ENCODE measurements at regions not wholly inside any gene's neighbourhood (a gene's known extent, or its start where the extent isn't known, plus 50 kb on each side); places are given as distances from the start of the nearest gene placed in this dataset.

DNA sequence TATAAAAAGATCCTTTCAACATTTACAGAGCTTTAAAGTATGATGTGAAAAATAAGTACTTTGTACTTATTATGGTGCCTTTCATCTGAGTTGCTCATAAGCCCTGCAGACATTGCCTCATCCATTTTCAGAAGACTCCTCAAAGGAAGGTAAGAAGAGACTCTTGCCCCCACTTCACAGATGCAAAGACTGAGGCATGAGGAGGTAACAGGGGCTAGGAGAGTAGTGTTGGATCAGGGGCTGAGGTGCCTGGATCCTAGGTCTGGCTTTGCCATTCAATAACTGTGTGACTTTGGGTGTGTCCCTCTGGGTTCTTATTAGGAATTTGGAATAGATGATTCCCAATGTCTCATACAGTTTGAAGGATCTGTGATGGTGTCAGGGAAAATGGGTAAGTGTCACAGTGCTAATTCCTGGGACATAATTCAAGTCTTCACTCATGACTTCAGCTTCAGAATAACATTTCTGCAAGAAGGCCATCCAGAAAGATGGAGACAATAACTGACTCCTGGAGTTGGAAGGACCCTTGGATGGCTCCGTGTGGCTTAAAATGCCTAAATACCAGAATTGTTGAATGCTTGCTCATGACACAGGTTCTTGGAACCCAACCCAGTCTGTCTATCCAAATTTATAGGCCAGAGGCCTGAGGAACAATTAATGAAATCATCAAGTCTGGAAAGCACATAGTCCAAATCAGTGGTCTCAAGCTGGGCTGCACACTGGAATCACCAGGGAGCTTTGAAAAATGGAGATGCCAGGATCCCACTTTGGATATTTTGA lies 93.1 kb upstream of the RUNX1 start:
- DNase-seq (ENCODE audit: low read depth in 4 of 4, low spot score in 3 of 4) = no peak

DNA sequence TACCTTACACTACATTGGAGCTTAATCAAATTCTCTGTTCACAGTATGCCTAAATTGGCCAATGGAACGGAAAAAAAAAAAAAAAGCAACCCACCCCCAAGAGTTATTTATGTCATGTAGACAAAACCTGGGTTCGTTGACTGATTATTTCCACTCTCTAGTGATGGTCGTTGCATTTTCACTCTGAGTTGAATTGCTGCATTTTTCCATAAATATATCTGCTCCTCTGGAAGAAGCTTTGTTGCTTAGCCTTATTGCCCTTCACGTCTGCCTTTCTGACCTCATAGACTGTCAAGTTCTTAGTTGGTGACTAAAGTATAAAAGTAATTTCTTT lies 90.2 kb upstream of the RUNX1 start:
- DNase-seq (ENCODE audit: low read depth in 4 of 4, low spot score in 3 of 4) = no peak

DNA sequence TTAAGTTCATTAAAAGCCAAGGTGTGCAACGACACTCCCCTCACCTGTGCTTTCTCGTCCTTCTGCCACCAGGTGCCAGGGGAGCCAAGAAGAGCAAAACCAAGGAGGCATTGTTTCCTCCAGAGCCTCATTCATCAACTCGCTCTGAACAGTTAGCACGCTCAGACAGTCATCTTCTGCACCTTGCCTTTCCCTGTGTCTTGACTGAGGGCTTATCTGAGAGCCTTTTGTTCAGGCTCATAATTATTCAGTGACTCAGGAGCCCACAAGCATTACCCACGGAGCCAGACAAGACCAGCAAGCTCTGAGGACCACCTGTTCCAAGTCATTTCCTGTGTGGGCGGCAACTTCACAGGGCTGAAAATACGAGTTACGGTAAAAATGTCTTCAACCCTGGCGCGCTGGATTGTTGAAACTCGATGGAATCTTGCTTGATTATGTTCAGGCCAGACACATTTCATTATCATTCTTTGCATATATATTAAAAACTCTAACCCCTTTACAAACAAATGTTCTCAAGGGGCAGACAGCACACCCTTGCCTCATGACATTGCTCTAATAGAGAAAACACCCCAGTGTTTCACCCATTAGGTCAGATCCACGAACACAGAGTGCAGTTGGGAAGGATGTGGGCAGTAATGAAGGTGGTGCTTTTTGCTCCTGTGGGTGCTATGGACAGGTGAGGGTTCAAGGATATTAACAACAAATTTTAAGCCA lies 89.7 kb upstream of the RUNX1 start:
- no peak for DNase-seq (ENCODE audit: low read depth in 4 of 4, low spot score in 3 of 4)

DNA sequence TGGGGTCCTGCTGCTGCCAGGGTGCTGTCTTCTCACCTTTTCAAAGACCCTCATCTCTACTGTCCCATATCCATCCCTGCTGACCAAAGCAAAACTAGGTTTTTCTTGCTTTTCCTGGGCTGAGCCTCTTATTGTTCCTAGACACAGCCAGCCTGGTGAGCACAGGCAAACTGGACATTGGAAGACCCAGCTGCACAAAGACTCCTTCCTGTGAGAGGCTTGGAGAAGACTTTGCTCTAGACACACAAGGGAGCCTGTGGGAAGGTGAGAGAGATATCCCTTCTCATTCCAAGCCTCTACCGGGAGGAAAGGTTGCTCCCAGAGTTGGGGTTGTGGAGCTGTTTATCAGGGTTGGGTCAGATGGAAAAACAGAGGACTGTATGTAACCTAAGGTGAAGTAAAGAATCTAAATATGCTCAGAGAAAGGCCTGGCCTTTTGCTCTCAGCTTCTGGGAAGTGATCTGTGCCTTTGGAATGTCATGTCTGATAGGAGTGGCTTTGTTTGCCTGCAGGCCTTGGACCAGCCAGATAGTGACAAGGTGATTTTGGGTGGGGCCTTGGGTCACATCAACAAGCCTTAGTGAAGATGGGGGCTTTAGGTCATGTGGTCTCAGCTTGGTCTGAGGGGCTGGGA lies 87.6 kb upstream of the RUNX1 start:
- no peak for DNase-seq (ENCODE audit: low read depth in 4 of 4, low spot score in 3 of 4)

DNA sequence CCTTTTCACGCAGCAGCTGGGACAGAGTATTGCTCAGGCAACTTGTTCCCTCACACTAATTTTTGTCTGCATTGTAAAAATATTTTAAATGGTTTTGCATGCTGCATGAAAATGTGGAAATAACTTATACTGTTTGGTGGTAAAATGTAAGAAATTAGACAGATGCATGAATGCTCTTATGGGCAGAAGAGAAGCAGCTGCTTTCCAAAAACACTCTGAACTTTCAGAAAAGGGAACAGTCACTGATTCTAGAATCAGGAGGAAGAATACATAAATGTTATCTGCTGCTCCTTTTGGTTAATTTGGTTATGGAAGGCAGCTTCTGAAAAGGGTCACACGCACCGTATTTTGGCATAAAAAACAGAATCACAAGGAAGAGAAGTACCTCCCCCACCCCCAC lies 87.0 kb upstream of the RUNX1 start:
- DNase-seq (ENCODE audit: low read depth in 4 of 4, low spot score in 3 of 4) = no peak

DNA sequence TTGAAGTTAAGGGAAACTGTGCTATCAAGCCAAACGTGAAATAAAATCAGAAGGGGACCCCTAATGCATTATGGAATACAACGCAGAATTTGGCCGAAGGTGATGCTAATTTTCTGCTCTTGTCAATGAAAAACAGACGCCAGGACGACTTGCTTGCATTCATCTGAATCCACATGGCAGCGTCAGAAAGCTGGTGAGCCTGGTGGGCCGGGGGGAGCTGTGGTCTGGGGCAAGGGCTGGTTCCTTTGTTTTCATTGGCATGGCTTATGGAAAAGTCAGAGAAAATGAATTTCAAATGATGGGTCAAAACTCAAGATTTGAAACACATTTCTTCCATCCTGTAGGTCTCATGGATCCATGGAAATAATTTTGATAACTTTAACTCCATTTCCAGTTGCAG lies 86.4 kb upstream of the RUNX1 start:
- DNase-seq (ENCODE audit: low read depth in 4 of 4, low spot score in 3 of 4) = no peak

DNA sequence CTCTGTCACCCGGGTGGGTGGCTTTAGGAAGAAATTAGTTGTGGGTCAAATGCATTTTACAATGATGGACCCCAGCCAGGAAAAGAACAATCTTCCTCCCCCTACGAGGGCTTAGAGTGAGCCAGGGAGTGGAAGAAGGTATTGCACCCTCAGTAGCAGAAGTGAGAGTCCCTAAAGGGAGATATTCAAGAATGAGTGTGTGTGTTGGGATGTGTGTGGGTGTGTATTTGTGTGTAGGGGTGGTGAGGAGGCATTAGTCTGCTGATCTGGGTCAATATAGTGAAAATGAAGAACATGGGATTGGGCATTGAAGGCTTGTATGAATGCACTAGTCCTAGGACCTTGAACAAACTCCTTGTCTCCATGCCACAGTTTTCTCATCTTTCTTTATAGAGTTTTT lies 85.2 kb upstream of the RUNX1 start:
- no peak for DNase-seq (ENCODE audit: low read depth in 4 of 4, low spot score in 3 of 4)

DNA sequence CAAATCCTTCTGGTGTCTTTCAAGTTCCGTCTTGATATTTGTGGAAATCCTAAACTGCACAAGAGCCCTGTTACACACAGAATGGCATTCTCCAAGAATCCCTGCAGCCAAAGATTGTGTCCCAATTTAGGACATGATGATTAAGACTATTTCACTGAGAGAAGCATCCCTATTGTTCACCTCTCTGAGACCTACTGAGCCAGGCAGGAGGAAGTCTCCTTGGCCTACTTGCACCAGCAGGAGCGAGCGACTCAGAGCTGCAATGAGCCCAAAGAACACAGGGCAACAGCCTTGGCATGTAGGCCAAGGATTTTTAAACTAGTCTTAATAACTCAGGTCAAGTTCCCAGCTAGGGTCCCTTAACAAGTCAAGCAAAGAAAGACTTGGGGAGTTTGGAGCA lies 79.4 kb upstream of the RUNX1 start:
- no peak for DNase-seq (ENCODE audit: low read depth in 4 of 4, low spot score in 3 of 4)

DNA sequence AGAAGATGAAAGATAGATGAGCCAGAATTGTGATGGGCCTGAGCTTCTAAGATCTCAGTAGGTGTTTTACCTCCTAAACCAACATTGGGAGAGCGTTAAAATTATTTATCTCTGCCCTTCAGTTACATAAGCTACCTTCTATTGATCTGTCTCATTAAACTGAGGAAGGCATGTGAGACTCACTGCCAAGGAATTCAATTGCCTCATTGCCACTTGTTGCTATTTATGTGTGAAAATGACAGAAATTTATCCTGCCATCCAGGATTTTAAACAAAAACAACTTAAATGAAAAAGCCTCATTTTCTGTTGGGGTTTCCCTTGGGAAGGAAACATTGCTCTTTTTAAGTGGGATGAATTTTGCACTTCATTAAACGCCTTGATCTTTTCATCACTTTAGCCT lies 78.7 kb upstream of the RUNX1 start:
- no peak for DNase-seq (ENCODE audit: low read depth in 4 of 4, low spot score in 3 of 4)

DNA sequence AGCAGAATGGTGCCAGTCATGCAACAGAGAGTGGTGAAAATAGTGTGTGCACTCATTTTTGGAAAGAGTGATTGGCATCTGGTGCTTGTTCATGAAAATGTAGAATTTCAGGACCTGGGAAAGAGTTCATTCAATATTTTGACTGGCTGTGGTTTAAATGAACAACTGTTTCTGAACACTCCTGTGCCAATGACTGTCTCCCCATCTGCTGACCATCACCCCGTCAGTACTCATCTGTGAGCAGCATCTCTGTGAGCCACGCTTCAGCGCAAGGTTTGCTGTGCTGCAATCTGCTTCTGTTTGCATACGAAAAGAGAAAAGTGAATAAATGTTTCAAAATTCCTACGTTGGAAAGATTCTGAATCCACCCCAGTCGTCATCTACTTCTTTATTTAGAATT lies 77.9 kb upstream of the RUNX1 start:
- no peak for DNase-seq (ENCODE audit: low read depth in 4 of 4, low spot score in 3 of 4)

DNA sequence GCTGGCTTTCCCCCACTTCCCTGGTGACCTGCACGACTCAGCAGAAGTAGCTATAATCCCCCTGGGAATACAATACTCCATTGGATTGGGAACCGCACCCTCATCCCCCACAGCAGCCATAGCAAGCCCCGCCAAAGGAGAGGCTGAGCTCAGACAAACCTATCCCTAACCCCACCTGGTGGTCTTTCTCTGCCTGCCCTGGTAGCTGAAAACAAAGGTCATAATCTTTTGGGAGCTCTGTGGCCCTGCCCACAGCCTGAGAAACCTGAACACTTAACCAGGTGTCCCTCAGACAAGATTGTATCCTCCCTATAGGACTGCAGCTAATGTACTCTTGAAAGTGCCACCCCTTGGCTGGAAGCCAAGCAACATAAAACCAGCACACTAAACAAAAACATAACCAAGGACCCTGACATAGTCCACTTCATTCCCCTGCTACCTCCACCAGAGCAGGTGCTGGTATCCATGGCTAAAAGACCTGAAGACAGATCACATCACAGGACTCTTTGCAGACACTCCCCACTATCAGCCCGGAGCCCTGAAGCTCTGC lies 71.6 kb upstream of the RUNX1 start:
- DNase-seq (ENCODE audit: low read depth in 4 of 4, low spot score in 3 of 4) = no peak

DNA sequence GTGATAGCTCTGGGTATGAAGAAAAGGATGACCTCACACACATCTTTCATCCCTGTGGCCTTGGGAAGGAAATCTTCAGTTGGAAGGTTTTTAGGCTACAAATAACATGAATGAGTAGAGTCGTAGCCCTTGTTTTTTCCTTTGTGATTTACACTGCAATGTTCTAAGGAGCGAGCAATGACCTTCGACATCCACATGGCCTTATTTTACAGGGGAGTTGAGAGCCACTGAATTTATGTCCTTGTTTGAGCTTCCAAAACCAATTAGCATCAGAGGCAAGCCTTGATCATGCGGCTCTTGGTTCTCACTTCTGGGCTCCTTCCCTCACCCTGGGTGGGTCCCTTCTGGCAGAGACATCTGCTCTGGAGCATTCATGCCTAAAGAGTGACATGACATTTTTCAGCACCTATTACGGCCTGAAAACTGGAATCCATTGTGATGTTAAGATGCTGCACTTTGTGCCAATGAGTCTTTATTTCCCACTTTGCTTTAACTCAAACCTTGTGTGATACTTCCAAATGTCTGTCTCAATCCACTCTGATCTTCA lies 70.5 kb upstream of the RUNX1 start:
- no peak for DNase-seq (ENCODE audit: low read depth in 4 of 4, low spot score in 3 of 4)

DNA sequence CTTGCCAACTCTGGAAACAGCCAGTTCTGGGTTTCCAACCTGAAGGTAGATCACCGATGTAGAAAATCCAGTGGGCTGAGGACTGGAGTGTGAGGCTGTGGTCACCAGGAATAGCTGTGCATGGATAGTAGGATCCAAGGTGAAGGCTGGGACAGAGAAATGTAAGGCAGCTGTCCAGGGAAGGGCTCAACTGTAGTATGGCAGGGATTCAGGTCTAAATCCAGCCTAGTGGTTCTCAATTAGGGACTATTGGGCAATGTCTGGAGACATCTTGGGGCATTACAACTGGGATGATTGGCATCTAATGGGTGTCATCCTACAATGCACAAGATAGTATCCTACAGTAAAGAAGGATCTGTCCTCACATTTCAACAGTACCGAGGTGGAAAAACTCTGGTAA lies 67.7 kb upstream of the RUNX1 start:
- DNase-seq (ENCODE audit: low read depth in 4 of 4, low spot score in 3 of 4) = no peak

DNA sequence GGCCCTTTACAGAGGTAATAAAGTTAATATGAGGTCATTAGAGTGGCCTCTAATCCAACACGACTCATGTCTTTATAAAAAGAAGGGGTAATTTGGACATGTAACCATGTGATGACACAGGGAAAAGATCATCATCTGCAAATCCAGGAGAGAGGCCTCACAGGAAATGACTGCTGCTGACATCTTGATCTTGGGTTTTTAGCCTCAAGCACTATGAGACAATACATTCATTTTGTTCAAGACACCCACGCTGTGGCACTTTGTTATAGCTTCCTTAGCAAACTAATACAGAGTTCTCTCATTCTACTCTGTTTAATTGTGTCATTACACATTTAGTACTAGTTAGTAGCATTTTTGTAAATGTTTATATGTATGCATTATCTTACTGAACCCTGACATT lies 64.0 kb upstream of the RUNX1 start:
- no peak for DNase-seq (ENCODE audit: low read depth in 4 of 4, low spot score in 3 of 4)

DNA sequence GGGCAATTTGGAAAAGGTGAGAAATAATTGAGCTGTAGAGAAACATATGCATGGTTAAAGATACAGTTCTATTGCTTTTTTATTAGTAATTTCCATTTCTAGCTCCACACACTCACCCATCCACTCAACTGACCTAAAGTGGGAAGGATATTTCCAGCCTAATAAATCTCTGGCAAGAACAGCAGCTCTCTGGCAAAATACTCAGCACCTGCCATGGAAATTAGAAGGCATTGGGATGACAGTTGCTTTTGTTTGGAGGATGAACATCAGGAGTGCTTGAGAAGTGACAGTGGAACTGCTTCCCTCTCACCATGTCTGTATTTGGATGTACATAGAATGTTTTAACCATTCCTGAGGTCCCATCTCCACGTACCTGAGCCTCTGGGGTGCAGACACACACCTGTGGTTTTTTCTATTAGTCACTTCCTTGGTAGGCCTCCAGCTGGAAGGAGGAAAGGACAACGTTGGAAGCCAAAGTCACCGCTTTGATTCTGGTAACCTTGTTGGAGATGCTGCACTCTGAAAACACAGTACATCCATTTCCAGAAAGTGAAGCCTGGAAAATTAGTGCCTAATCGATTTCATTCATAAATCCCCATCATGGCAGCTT lies 62.3 kb upstream of the RUNX1 start:
- no peak for DNase-seq (ENCODE audit: low read depth in 4 of 4, low spot score in 3 of 4)

DNA sequence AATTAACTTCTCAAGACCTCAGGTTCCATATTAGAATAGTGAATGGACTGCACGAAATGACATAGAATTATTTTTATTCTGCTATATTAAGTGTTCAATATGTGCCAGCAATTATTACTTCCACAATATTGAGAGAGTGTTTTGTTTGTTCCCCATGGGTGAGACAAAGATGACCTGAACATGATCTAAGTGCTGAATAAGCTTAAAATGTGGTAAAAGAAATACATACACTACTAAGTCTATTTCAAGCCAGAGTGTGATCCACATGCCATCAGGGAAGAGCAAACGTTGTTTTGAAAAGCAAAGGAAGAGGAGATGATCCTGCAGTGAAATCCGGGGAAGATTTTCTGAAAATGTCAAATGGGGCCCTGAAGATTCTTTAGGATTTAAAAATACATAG lies 59.8 kb upstream of the RUNX1 start:
- no peak for DNase-seq (ENCODE audit: low read depth in 4 of 4, low spot score in 3 of 4)

DNA sequence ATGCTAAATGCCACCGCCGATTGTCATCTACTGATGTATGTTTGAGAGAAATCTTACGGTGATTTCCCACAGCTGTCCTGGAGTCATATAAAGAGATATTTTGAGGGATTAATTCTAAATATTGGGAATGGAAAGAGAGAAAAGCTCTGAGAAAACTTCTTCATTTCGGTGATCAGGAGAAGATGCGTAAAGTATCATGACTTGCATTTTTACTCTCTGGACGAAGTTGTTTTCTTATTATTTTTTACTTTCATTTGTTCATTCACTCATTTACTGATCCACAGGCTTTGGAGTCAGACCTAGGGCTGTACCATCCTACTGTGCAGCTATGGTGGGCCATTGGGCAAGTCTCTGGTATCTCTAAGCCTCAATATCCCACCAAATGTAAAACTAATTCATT lies 58.4 kb upstream of the RUNX1 start:
- DNase-seq (ENCODE audit: low read depth in 4 of 4, low spot score in 3 of 4) = no peak

DNA sequence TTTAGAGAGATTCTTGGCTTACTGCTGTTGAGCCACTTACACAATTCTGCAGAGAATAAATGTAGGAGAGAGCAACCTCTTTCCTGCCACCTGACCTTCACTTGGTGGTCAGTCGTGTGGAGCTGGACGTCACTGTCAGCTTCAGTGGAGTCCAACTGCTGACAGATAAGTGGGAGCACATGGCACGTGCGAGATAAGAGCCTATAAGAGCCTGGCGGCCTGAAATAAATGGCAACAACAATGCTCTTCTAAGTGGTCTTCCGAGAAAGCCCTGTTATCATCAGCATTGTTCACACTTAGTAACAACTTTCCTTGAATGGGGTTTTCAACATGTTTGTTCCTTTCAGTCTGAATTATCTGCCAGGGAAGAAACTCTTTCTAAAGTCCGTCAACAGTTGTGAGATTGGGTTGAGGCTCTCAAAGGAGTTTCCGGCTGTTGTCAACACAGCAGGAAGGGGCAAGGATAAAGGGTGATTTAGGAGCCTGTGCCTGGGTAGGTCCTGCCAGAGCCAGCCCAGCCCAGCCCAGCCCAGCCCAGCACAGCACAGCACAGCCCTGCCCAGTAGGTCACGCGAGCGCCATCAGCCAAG lies 57.2 kb upstream of the RUNX1 start:
- no peak for DNase-seq (ENCODE audit: low read depth in 4 of 4, low spot score in 3 of 4)

DNA sequence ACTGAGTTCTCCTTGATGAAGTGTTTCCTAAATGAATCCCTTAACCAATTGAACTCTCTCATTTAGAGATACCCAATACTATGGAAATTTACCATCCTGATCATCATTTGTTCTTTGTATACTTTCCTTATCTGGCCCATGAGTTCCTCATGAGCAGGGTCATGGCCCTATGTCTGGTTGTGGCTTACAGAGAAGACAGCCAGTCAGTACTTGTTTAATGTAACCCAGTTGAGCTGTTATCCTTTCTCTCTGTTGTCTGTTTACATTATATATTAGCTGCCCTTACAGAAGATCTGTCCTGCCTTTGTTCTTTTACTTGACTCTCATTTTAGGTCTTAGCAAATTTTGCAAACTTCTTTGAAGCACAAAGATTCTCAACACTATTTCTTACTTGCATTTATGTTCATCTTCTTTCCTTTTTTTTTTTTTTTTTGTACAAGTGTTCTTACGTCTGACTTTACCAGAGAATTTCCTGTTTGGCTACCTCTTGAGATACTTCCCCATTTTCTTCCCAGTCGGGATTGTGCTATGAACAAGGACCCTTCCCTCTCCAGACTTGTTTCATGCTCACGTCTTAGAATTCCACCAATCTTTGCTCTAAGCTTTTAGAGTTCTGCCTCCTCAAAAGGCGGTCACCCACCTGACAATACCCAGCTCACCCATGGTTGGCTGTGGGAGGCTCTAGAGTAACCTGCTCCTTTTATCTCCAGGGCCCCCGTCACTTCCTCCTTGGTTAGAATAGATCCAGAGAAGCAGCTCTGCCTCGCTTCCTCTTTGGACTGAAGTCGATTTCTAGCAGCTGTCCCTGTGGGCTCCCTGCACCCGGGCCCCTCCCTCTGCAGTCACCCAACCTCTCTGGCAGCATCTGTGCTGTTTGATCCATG lies 53.6 kb upstream of the RUNX1 start:
- no peak for DNase-seq (ENCODE audit: low read depth in 4 of 4, low spot score in 3 of 4)

DNA sequence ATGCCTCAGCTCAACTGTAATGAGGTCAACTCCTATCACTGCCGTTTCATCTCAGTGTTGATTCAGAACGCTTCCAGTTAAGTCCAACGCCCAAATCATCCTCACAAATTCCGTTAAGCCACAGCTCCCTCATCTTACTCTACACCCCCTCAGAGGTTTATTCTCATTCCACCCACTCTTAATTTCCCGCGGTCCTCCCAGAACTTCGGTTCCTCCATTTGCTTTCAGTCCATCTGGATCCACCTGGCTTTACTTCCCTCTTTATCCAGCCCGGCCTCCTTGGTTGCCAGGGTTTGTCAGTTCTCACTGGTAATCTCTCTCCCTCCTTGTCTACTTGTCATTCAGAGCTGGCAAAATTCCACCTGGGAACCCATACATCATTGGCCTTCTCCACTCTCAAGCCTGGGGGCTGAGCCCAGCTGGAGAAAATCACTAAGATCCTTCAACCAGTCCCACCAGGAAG lies 51.3 kb upstream of the RUNX1 start:
- no peak for DNase-seq (ENCODE audit: low read depth in 4 of 4, low spot score in 3 of 4)

Data from right renal pelvis (tissue), 4 donors.